GM12874 (cell line): ENCODE measurements at regions not wholly inside any gene's neighbourhood (a gene's known extent, or its start where the extent isn't known, plus 50 kb on each side); places are given as distances from the start of the nearest gene placed in this dataset.

ENCODE experiments used
- TF ChIP-seq, protein P1 (sequence below): IDR thresholded peaks from 2 replicates; pipeline ENCODE4 v1.5.1; 2011; ENCODE audit warnings: low read depth, mild to moderate bottlenecking, control low read depth, low read length, moderate library complexity; ENCODE audit not compliant: insufficient read depth

DNA sequence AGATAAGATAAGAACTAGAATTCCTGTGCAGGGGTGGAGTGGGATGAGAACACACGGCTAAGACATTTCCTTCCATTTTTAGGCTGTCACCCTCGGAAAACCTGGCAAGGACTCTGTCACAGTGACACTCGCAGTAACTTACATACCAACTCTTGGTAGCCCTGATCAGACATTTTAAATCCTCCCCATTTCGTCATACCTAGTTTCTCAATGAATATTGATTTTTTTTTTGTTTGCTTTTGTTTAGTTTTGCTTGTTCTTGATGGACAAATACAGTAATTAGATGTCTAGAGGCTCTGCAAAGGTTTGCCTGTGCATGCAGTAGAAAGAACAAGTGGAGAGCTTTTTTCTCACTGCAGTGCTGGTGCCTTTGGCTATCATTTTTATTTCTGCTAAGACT lies 213.0 kb upstream of the FAM83B start:
- TF ChIP-seq, protein P1, sequence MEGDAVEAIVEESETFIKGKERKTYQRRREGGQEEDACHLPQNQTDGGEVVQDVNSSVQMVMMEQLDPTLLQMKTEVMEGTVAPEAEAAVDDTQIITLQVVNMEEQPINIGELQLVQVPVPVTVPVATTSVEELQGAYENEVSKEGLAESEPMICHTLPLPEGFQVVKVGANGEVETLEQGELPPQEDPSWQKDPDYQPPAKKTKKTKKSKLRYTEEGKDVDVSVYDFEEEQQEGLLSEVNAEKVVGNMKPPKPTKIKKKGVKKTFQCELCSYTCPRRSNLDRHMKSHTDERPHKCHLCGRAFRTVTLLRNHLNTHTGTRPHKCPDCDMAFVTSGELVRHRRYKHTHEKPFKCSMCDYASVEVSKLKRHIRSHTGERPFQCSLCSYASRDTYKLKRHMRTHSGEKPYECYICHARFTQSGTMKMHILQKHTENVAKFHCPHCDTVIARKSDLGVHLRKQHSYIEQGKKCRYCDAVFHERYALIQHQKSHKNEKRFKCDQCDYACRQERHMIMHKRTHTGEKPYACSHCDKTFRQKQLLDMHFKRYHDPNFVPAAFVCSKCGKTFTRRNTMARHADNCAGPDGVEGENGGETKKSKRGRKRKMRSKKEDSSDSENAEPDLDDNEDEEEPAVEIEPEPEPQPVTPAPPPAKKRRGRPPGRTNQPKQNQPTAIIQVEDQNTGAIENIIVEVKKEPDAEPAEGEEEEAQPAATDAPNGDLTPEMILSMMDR, result no peak

- TF ChIP-seq, protein P1, result no peak
Measured at GRCh38 chr6:54640911-54641310, 205.7 kb upstream of the FAM83B start.

DNA sequence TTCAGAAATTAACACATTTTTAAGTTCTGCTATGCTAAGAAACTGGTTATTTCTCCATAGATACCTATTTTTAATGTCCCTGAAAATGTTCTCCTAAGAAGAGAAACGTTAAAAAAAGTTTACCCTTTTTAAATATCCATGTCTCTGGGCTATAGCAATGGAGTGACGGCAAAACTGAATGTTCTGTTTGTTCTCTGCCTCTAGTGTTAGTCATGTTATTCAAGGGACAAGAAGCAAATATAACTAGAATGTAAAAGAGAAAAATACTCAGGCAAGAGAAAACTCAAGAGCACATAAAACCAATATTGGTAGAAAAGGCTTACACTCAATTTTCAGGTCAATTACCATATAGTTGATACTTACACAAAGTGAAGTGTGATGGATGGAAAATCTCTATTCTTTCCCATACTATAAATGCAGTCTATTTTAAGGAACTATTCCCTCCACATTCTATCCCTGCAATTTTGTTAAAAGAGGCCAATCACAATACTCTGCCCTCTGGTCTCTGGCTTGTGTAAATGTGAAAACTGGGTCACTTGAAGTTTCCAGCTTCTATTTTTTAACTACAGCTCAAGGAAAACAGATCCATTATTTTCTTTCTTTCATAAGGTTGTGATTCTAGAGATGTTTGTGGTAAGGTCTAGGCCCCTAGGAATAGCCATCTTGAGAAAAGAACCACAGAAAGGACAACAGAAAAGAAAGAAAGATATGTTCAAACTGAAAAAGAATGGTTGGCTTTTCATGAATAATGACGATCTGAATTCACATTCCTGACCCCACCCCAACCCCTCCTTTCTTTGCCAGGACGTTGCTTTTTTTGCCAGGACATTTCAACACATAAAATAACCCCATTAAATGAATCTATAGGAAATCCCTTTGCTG lies 200.3 kb upstream of the FAM83B start:
- TF ChIP-seq, protein P1, result no peak

GRCh38 chr6:54646951-54647664 lies 199.5 kb upstream of the FAM83B start:
- TF ChIP-seq, protein P1, result no peak

GRCh38 chr6:54654381-54654780 lies 192.2 kb upstream of the FAM83B start:
- TF ChIP-seq, protein P1, result no peak

DNA sequence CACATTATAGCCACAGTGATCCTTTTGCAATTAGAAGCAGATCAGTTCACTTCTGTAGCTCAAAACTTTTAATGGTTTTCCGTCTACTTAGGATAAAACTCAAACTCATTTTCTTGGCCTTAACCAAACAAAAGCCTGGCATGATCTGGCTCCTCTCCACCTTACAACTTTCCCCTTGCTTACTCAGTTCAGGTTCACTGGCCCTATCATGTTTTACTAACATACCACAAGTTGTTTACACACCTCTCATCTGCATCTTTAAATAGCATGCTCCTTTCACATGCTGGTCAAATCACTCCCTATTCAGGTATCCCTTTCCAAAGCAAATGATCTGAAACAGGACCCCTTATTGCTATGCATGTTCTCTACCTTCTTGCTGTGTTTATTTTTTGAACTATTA lies 191.4 kb upstream of the FAM83B start:
- TF ChIP-seq, protein P1, result no peak

- TF ChIP-seq, protein P1, result no peak
Measured at GRCh38 chr6:54665278-54665677, 181.3 kb upstream of the FAM83B start.
